Colonic mucosa (tissue), 4 donors: ENCODE measurements at regions not wholly inside any gene's neighbourhood (a gene's known extent, or its start where the extent isn't known, plus 50 kb on each side); places are given as distances from the start of the nearest gene placed in this dataset.

Source experiments
- DNase-seq: peaks from one replicate; pipeline ENCODE4 v3.0.0-alpha.2; 2020
- H3K27ac ChIP-seq: fragments of 200-600 bp; one replicate; pipeline ENCODE4 v1.8.0; 2021
- H3K27me3 ChIP-seq: fragments of 200-600 bp; one replicate; pipeline ENCODE4 v1.8.0; 2021
- H3K36me3 ChIP-seq: fragments of 200-600 bp; one replicate; pipeline ENCODE4 v1.8.0; 2021
- H3K4me1 ChIP-seq: fragments of 200-600 bp; one replicate; pipeline ENCODE4 v1.8.0; 2021; ENCODE audit warnings: mild to moderate bottlenecking
- H3K4me3 ChIP-seq: fragments of 200-600 bp; one replicate; pipeline ENCODE4 v1.8.0; 2021
- H3K9ac ChIP-seq, 2 donors: one replicate each; pipeline ENCODE4 v1.7.0; 2013; ENCODE audit warnings: control low read depth in 2 of 2, low read depth in 2 of 2, low read length in 2 of 2
- H3K9me3 ChIP-seq: fragments of 200-600 bp; one replicate; pipeline ENCODE4 v1.8.0; 2021
- CTCF ChIP-seq: fragments of 200-600 bp; IDR thresholded peaks from one replicate; pipeline ENCODE4 v1.8.0; 2022; ENCODE audit warnings: antibody characterized with exemption, mild to moderate bottlenecking
- intact Hi-C: fragments of 100-400 bp; cut with DNase I; formaldehyde crosslinking; loops from one replicate; pipeline ENCODE4 v1.14.1; 2022
- donor health status: healthy.
- donor health status: DM: no; HTN: no; CAD: no.
- donor health status: DM: no; HTN: no; CAD: no.

DNA sequence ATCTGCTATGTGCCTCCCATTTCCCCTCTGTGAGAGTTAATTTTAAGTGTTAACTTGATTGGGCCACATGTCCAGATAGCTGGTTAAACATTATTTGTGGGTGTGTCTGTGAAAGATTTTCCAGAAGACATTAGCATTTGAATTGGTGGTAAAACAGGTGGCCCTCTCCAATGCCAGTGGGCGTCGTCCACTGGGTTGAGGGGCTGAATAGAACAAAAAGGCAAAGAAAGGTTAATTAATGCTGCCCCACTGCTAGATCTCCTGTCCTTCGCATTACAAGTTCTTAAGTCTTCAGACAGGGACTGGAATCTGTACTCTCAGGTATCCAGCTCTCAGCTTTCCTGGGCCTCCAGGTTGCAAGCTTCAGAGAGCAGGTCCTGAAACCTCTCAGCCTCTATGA, 1160.9 kb upstream of the LRRN3 start:
- intact Hi-C loops: no loop called here
- no peak for DNase-seq
- Histone ChIP-seq H3K4me3 (no peak overlapping the region), H3K4me1 (no peaks in the 10 kb centered on the region), H3K27me3 (no peaks in the 10 kb centered on the region), H3K9ac (no peak overlapping the region), H3K27ac (no peak overlapping the region), H3K36me3 (no peaks in the 10 kb centered on the region), H3K9me3 (no peaks in the 10 kb centered on the region)
- TF ChIP-seq CTCF: no peak

- Histone ChIP-seq H3K27ac (no peak overlapping the region), H3K4me1 (no peaks in the 10 kb centered on the region), H3K9ac (no peak overlapping the region), H3K9me3 (no peaks in the 10 kb centered on the region), H3K4me3 (no peak overlapping the region), H3K36me3 (no peaks in the 10 kb centered on the region), H3K27me3 (no peaks in the 10 kb centered on the region)
- intact Hi-C loops: no loop called here
- no peak for DNase-seq
- TF ChIP-seq CTCF: no peak
Observed at GRCh38 chr7:109939207-109939606, 1151.7 kb upstream of the LRRN3 start.

- intact Hi-C loops: no loop called here
- no peak for TF ChIP-seq CTCF
- H3K27ac ChIP-seq: no peak overlapping the region
- H3K27me3 ChIP-seq: no peaks in the 10 kb centered on the region
- no peak for DNase-seq
- H3K4me1 ChIP-seq: no peaks in the 10 kb centered on the region
- H3K9ac ChIP-seq: no peak overlapping the region
- H3K36me3 ChIP-seq: no peaks in the 10 kb centered on the region
- no peak overlapping the region for H3K4me3 ChIP-seq
- H3K9me3 ChIP-seq: no peaks in the 10 kb centered on the region
Observed at GRCh38 chr7:109945820-109946518, 1145.0 kb upstream of the LRRN3 start.

GRCh38 chr7:109950256-109950655, 1140.7 kb upstream of the LRRN3 start:
- Histone ChIP-seq H3K9me3 (no peaks in the 10 kb centered on the region), H3K4me1 (no peaks in the 10 kb centered on the region), H3K4me3 (no peak overlapping the region), H3K27ac (no peak overlapping the region), H3K36me3 (no peaks in the 10 kb centered on the region), H3K27me3 (no peaks in the 10 kb centered on the region), H3K9ac (no peak overlapping the region)
- TF ChIP-seq CTCF: no peak
- intact Hi-C loops: no loop called here
- no peak for DNase-seq

GRCh38 chr7:109950821-109951564, 1139.9 kb upstream of the LRRN3 start:
- H3K27me3 ChIP-seq: no peaks in the 10 kb centered on the region
- H3K4me1 ChIP-seq: no peaks in the 10 kb centered on the region
- H3K4me3 ChIP-seq: no peak overlapping the region
- no peak for DNase-seq
- intact Hi-C loops: no loop called here
- H3K9ac ChIP-seq: no peak overlapping the region
- TF ChIP-seq CTCF: no peak
- no peaks in the 10 kb centered on the region for H3K36me3 ChIP-seq
- H3K9me3 ChIP-seq: no peaks in the 10 kb centered on the region
- H3K27ac ChIP-seq: no peak overlapping the region
